H1 (cell line): ENCODE measurements at regions not wholly inside any gene's neighbourhood (a gene's known extent, or its start where the extent isn't known, plus 50 kb on each side); places are given as distances from the start of the nearest gene placed in this dataset.
A peak's percentile ranks its signal among the peaks of the same experiment; 100 is the strongest.

Source experiments
- CTCF ChIA-PET: fragments of 300-600 bp; sonication (Branson Sonifier 250); formaldehyde crosslinking; loops from one replicate; lab custom pipeline; 2021; ENCODE audit not compliant: partially characterized antibody; lab: Charles Lee
- POLR2A ChIA-PET: fragments of 300-600 bp; sonication (Branson Sonifier 250); formaldehyde crosslinking; loops from one replicate; lab custom pipeline; 2021; ENCODE audit warnings: inconsistent platforms; ENCODE audit not compliant: partially characterized antibody; lab: Charles Lee
- DNase-seq, 2 experiments: peaks; one replicate each; pipeline versions ENCODE4 v3.0.0 to v3.0.0-alpha.2; 2010 to 2022; ENCODE audit warnings: low spot score in 2 of 2, low read depth in 1 of 2, mixed read lengths in 1 of 2
- FAIRE-seq: peaks from 2 replicates; lab custom pipeline; 2011; peaks lifted over from hg19 to GRCh38; lab: Jason Lieb, UNC
- H2AFZ ChIP-seq: 2 replicates; pipeline ENCODE4 v1.8.1; 2012; ENCODE audit warnings: low read length, inconsistent platforms
- H2AK5ac ChIP-seq: 2 replicates; pipeline ENCODE4 v1.6.1; 2013; ENCODE audit warnings: low read depth, low read length
- H2BK120ac ChIP-seq: replicated peaks from 2 replicates; pipeline ENCODE3; 2013; ENCODE audit warnings: low read depth, low read length, inconsistent platforms
- H2BK12ac ChIP-seq: 2 replicates; pipeline ENCODE4 v1.6.1; 2013; ENCODE audit warnings: low read depth, low read length
- H2BK15ac ChIP-seq: 2 replicates; pipeline ENCODE4 v1.6.1; 2013; ENCODE audit warnings: low read length
- H2BK20ac ChIP-seq: 2 replicates; pipeline ENCODE4 v1.6.1; 2013; ENCODE audit warnings: low read length
- H2BK5ac ChIP-seq: 2 replicates; pipeline ENCODE4 v1.6.1; 2013; ENCODE audit warnings: low read depth, low read length
- H3K14ac ChIP-seq: 2 replicates; pipeline ENCODE4 v1.6.1; 2013; ENCODE audit warnings: inconsistent platforms; ENCODE audit not compliant: insufficient read length
- H3K18ac ChIP-seq: 2 replicates; pipeline ENCODE4 v1.6.1; 2013; ENCODE audit warnings: low read length; ENCODE audit errors: extremely low read depth
- H3K23ac ChIP-seq: 2 replicates; pipeline ENCODE4 v1.6.1; 2013; ENCODE audit warnings: inconsistent platforms; ENCODE audit not compliant: insufficient read length
- H3K23me2 ChIP-seq: 2 replicates; pipeline ENCODE4 v1.6.1; 2013; ENCODE audit warnings: low read depth, low read length
- H3K27ac ChIP-seq: 2 replicates; pipeline ENCODE4 v1.6.1; 2011; ENCODE audit warnings: low read depth, low read length, inconsistent platforms
- H3K27me3 ChIP-seq, 4 experiments: replicated peaks in 1 of 4; 1 replicate in 1 of 4; 2 replicates in 3 of 4; pipeline versions ENCODE4 v1.6.1 to v1.8.1; 2011 to 2013; ENCODE audit warnings: low read length in 3 of 4, mild to moderate bottlenecking in 3 of 4, inconsistent platforms in 2 of 4, mixed read lengths in 2 of 4, moderate library complexity in 1 of 4; ENCODE audit not compliant: control insufficient read depth in 3 of 4, insufficient read depth in 3 of 4; ENCODE audit errors: extremely low read depth in 1 of 4
- H3K36me3 ChIP-seq, 4 experiments: 2 replicates each; pipeline versions ENCODE4 v1.6.1 to v1.8.1; 2011 to 2013; ENCODE audit warnings: mild to moderate bottlenecking in 4 of 4, low read length in 3 of 4, moderate library complexity in 2 of 4, control low read depth in 1 of 4, inconsistent platforms in 1 of 4; ENCODE audit not compliant: insufficient read depth in 4 of 4, control insufficient read depth in 2 of 4
- H3K4ac ChIP-seq: replicated peaks from 2 replicates; pipeline ENCODE3; 2013; ENCODE audit warnings: low read length, low read depth, mixed read lengths, inconsistent platforms; ENCODE audit not compliant: insufficient read length
- H3K4me1 ChIP-seq, 4 experiments: replicated peaks in 1 of 4; 1 replicate in 1 of 4; 2 replicates in 3 of 4; pipeline versions ENCODE4 v1.6.1 to v1.8.1; 2011 to 2013; ENCODE audit warnings: low read length in 3 of 4, inconsistent platforms in 2 of 4, mixed read lengths in 1 of 4; ENCODE audit not compliant: insufficient read depth in 4 of 4, control insufficient read depth in 3 of 4
- H3K4me2 ChIP-seq, 2 experiments: 2 replicates each; pipeline versions ENCODE4 v1.6.1 to v1.8.1; 2011 to 2013; ENCODE audit warnings: low read depth in 2 of 2, low read length in 2 of 2, control low read depth in 1 of 2, inconsistent platforms in 1 of 2, mild to moderate bottlenecking in 1 of 2; ENCODE audit not compliant: insufficient read depth in 1 of 2
- H3K4me3 ChIP-seq, 4 experiments: fragments of 200-600, 300-600 bp in 1 of 4; sonication (generic), shearing (Covaris generic), sonication (Bioruptor Twin) in 1 of 4; 2 replicates each; pipeline versions ENCODE4 v1.5.1 to v1.8.1; 2011 to 2016; ENCODE audit warnings: low read length in 4 of 4, low read depth in 3 of 4, control low read depth in 2 of 4, inconsistent platforms in 2 of 4, mild to moderate bottlenecking in 2 of 4, mixed read lengths in 1 of 4, moderate library complexity in 1 of 4; ENCODE audit not compliant: insufficient read depth in 2 of 4; ENCODE audit errors: extremely low read depth in 1 of 4
- H3K56ac ChIP-seq: replicated peaks from 2 replicates; pipeline ENCODE3; 2013; ENCODE audit warnings: low read depth, mild to moderate bottlenecking, mixed read lengths, low read length, inconsistent platforms; ENCODE audit not compliant: insufficient read length
- H3K79me1 ChIP-seq: 2 replicates; pipeline ENCODE4 v1.6.1; 2013; ENCODE audit warnings: low read depth, low read length, control low read depth
- H3K79me2 ChIP-seq, 2 experiments: 2 replicates each; pipeline versions ENCODE4 v1.6.1 to v1.8.1; 2012 to 2013; ENCODE audit warnings: low read length in 2 of 2, mild to moderate bottlenecking in 2 of 2, inconsistent platforms in 1 of 2; ENCODE audit not compliant: insufficient read depth in 2 of 2, control insufficient read depth in 1 of 2
- H3K9ac ChIP-seq, 4 experiments: replicated peaks in 1 of 4; 1 replicate in 1 of 4; 2 replicates in 3 of 4; pipeline versions ENCODE4 v1.6.1 to v1.8.1; 2011 to 2013; ENCODE audit warnings: low read depth in 3 of 4, low read length in 3 of 4, control low read depth in 2 of 4, mild to moderate bottlenecking in 2 of 4, moderate library complexity in 2 of 4, inconsistent platforms in 1 of 4; ENCODE audit errors: extremely low read depth in 1 of 4
- H3K9me3 ChIP-seq, 2 experiments: 2 replicates each; pipeline versions ENCODE4 v1.6.1 to v1.8.1; 2012 to 2013; ENCODE audit warnings: mild to moderate bottlenecking in 2 of 2, moderate library complexity in 2 of 2, control low read depth in 1 of 2, inconsistent platforms in 1 of 2, low read depth in 1 of 2, low read length in 1 of 2, mixed read lengths in 1 of 2; ENCODE audit not compliant: insufficient read depth in 2 of 2
- H4K20me1 ChIP-seq, 2 experiments: replicated peaks in 1 of 2; 2 replicates each; pipeline versions ENCODE3 to v1.8.1; 2011 to 2013; ENCODE audit warnings: inconsistent platforms in 2 of 2, low read length in 2 of 2, mild to moderate bottlenecking in 1 of 2; ENCODE audit not compliant: insufficient read depth in 2 of 2, control insufficient read depth in 1 of 2
- H4K5ac ChIP-seq: 2 replicates; pipeline ENCODE4 v1.6.1; 2013; ENCODE audit warnings: low read length, low read depth, mixed read lengths, inconsistent platforms; ENCODE audit not compliant: insufficient read length
- H4K8ac ChIP-seq: 2 replicates; pipeline ENCODE4 v1.8.0; 2013; ENCODE audit warnings: mild to moderate bottlenecking, moderate library complexity, low read length, inconsistent platforms; ENCODE audit not compliant: insufficient read depth; ENCODE audit errors: extremely low read depth
- H4K91ac ChIP-seq: replicated peaks from 2 replicates; pipeline ENCODE3; 2013; ENCODE audit warnings: low read length, mixed read lengths, inconsistent platforms; ENCODE audit not compliant: insufficient read length
- BRCA1 ChIP-seq: IDR thresholded peaks from 2 replicates; pipeline ENCODE4 v1.6.1; 2012; ENCODE audit warnings: low read depth, low read length, improper control_type of control experiment
- CBX8 ChIP-seq: fragments of 300-800, 300-1000 bp; sonication (generic); IDR thresholded peaks from 2 replicates; pipeline ENCODE4 v1.7.1; 2016; ENCODE audit warnings: low read depth, low read length, borderline replicate concordance
- CEBPB ChIP-seq: IDR thresholded peaks from 2 replicates; pipeline ENCODE4 v1.6.1; 2012; ENCODE audit warnings: low read depth, low read length
- CHD2 ChIP-seq: IDR thresholded peaks from 2 replicates; pipeline ENCODE4 v1.6.1; 2012; ENCODE audit warnings: low read length, improper control_type of control experiment
- CREB1 ChIP-seq: IDR thresholded peaks from 2 replicates; pipeline ENCODE4 v1.6.1; 2012; ENCODE audit warnings: inconsistent platforms
- EZH2 ChIP-seq: fragments of 200-600 bp; sonication (generic); IDR thresholded peaks from 2 replicates; pipeline ENCODE4 v1.7.1; 2012; ENCODE audit warnings: low read depth, mild to moderate bottlenecking, moderate library complexity, low read length, inconsistent platforms; ENCODE audit not compliant: severe bottlenecking
- JUND ChIP-seq: IDR thresholded peaks from 2 replicates; pipeline ENCODE4 v1.6.1; 2011; ENCODE audit warnings: mild to moderate bottlenecking, improper control_type of control experiment, low read length
- KDM4A ChIP-seq: IDR thresholded peaks from one replicate; pipeline ENCODE4 v1.7.1; 2012; ENCODE audit warnings: low read depth, mild to moderate bottlenecking, moderate library complexity, low read length, inconsistent platforms; ENCODE audit not compliant: severe bottlenecking
- PHF8 ChIP-seq: fragments of 200-600 bp; sonication (generic); conservative IDR thresholded peaks from 2 replicates; pipeline ENCODE4 v1.7.1; 2012; ENCODE audit warnings: low read depth, mild to moderate bottlenecking, inconsistent platforms, low read length, moderate library complexity
- SP1 ChIP-seq: IDR thresholded peaks from 2 replicates; pipeline ENCODE4 v1.6.1; 2011; ENCODE audit warnings: low read depth, low read length
- SUZ12 ChIP-seq: fragments of 200-600 bp; sonication (generic); IDR thresholded peaks from 2 replicates; pipeline ENCODE4 v1.6.1; 2012; ENCODE audit warnings: mild to moderate bottlenecking, inconsistent platforms, low read length, moderate library complexity, mixed read lengths
- TCF12 ChIP-seq: IDR thresholded peaks from 2 replicates; pipeline ENCODE4 v1.6.1; 2011; ENCODE audit warnings: low read depth, mild to moderate bottlenecking, low read length
- TF ChIP-seq, protein P1 (sequence below): IDR thresholded peaks from 2 replicates; pipeline ENCODE4 v1.6.1; 2012; ENCODE audit warnings: low read length, inconsistent platforms
- TF ChIP-seq, protein P2 (sequence below): IDR thresholded peaks from 2 replicates; pipeline ENCODE4 v1.6.1; 2011; ENCODE audit warnings: low read length, improper control_type of control experiment

DNA sequence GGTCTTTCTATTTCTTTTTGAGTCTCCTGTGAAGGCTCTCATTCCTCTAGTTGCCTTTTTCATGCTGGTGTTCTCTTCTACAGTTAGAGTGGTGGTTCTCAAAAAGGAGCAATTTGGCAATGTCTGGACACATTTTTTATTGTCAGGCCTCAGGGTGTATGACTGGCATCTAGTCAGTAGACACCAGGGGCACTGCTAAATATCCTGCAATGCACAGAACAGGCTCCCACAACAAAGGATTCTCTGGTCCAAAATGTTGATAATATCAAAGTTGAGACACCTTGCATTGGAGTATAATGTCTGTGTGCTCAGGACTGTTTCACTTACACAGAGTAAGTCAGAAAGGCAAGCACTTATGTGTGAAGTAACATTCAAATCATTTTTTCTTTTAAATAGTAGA lies 1360.7 kb downstream of the ADGRL3 start:
- ChIA-PET POLR2A (no interaction called here), CTCF (interaction anchor here (2.2 kb wide), 1 partner anchor 14 kb away, joined by 5 read pairs; no protein-coding TSS in a partner anchor)
- Histone ChIP-seq H4K91ac (no peak overlapping the region), H2BK20ac (no peak overlapping the region), H3K79me2 (no peaks in the 10 kb centered on the region), H3K36me3 (no peaks in the 10 kb centered on the region), H4K5ac (no peak overlapping the region), H3K4me3 (no peak overlapping the region), H3K4me1 (no peaks in the 10 kb centered on the region), H3K4me2 (no peak overlapping the region), H2BK5ac (no peak overlapping the region), H3K27ac (no peak overlapping the region), H3K79me1 (no peaks in the 10 kb centered on the region), H2AK5ac (no peak overlapping the region), H3K23ac (no peak overlapping the region), H3K23me2 (no peaks in the 10 kb centered on the region), H3K9me3 (no peaks in the 10 kb centered on the region), H2BK120ac (no peak overlapping the region), H2AFZ (no peak overlapping the region; the same call in 1 of the 2 replicates), H3K27me3 (no peaks in the 10 kb centered on the region), H3K18ac (no peak overlapping the region), H3K4ac (no peak overlapping the region), H2BK12ac (no peak overlapping the region), H4K8ac (no peak overlapping the region), H3K14ac (no peak overlapping the region), H3K56ac (no peak overlapping the region), H3K9ac (peak overlapping the region in 1 of 4 experiments; percentile 34; a peak in 1 of 7 replicates), H2BK15ac (no peak overlapping the region), H4K20me1 (no peaks in the 10 kb centered on the region)
- no peak for FAIRE-seq
- DNase-seq = no peak
- TF ChIP-seq KDM4A = no peak
- TF ChIP-seq SUZ12 = no peak
- no peak for TF ChIP-seq JUND
- TF ChIP-seq, protein P1, sequence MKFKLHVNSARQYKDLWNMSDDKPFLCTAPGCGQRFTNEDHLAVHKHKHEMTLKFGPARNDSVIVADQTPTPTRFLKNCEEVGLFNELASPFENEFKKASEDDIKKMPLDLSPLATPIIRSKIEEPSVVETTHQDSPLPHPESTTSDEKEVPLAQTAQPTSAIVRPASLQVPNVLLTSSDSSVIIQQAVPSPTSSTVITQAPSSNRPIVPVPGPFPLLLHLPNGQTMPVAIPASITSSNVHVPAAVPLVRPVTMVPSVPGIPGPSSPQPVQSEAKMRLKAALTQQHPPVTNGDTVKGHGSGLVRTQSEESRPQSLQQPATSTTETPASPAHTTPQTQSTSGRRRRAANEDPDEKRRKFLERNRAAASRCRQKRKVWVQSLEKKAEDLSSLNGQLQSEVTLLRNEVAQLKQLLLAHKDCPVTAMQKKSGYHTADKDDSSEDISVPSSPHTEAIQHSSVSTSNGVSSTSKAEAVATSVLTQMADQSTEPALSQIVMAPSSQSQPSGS = no peak
- TF ChIP-seq CREB1 = no peak
- no peak for TF ChIP-seq TCF12
- TF ChIP-seq CEBPB = no peak
- no peak for TF ChIP-seq EZH2
- no peak for TF ChIP-seq BRCA1
- TF ChIP-seq, protein P2, sequence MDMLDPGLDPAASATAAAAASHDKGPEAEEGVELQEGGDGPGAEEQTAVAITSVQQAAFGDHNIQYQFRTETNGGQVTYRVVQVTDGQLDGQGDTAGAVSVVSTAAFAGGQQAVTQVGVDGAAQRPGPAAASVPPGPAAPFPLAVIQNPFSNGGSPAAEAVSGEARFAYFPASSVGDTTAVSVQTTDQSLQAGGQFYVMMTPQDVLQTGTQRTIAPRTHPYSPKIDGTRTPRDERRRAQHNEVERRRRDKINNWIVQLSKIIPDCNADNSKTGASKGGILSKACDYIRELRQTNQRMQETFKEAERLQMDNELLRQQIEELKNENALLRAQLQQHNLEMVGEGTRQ = no peak
- no peak for TF ChIP-seq SP1
- no peak for TF ChIP-seq CBX8
- no peak for TF ChIP-seq CHD2
- no peak for TF ChIP-seq PHF8
